Endodermal cell (in vitro differentiated cells): ENCODE measurements at regions not wholly inside any gene's neighbourhood (a gene's known extent, or its start where the extent isn't known, plus 50 kb on each side); places are given as distances from the start of the nearest gene placed in this dataset.
"Not testable (repeated sequence)": the region's sequence is repeated elsewhere in the genome, so short reads cannot be mapped to it uniquely, and the experiment has no call there.

Experiments
- DNase-seq: peaks from one replicate; pipeline ENCODE4 v3.0.0-alpha.2; 2017
- H3K27ac ChIP-seq: 2 replicates; pipeline ENCODE4 v1.5.1; 2013; ENCODE audit warnings: mild to moderate bottlenecking, low read depth, low read length, moderate library complexity
- H3K27me3 ChIP-seq: 2 replicates; pipeline ENCODE4 v1.6.1; 2013; ENCODE audit warnings: mild to moderate bottlenecking, low read length, moderate library complexity; ENCODE audit not compliant: insufficient read depth, control insufficient read depth, poor library complexity, severe bottlenecking
- H3K36me3 ChIP-seq: 2 replicates; pipeline ENCODE4 v1.7.0; 2013; ENCODE audit warnings: mild to moderate bottlenecking, low read length, moderate library complexity; ENCODE audit not compliant: control insufficient read depth, insufficient read depth
- H3K4me1 ChIP-seq: one replicate; pipeline ENCODE4 v1.7.0; 2013; ENCODE audit warnings: low read length; ENCODE audit not compliant: control insufficient read depth, insufficient read depth
- H3K4me3 ChIP-seq: 2 replicates; pipeline ENCODE4 v1.5.1; 2013; ENCODE audit warnings: mild to moderate bottlenecking, low read length, moderate library complexity
- H3K9ac ChIP-seq: 2 replicates; pipeline ENCODE4 v1.6.1; 2013; ENCODE audit warnings: mild to moderate bottlenecking, low read length, moderate library complexity; ENCODE audit not compliant: poor library complexity, severe bottlenecking; ENCODE audit errors: extremely low read depth
- H3K9me3 ChIP-seq: 2 replicates; pipeline ENCODE4 v1.6.1; 2013; ENCODE audit warnings: mild to moderate bottlenecking, low read length, moderate library complexity; ENCODE audit not compliant: control insufficient read depth
- H3K27ac Mint-ChIP-seq: 2 replicates; pipeline ENCODE4 v1.8.0; 2020; ENCODE audit warnings: mixed read lengths
- H3K27me3 Mint-ChIP-seq: 2 replicates; pipeline ENCODE4 v1.8.0; 2021; ENCODE audit warnings: mild to moderate bottlenecking, mixed read lengths; ENCODE audit not compliant: insufficient read depth
- H3K36me3 Mint-ChIP-seq: 2 replicates; pipeline ENCODE4 v1.8.0; 2020; ENCODE audit warnings: low read depth, mixed read lengths
- H3K4me1 Mint-ChIP-seq: 2 replicates; pipeline ENCODE4 v1.8.0; 2020; ENCODE audit warnings: mixed read lengths
- H3K4me3 Mint-ChIP-seq: 2 replicates; pipeline ENCODE4 v1.8.0; 2020; ENCODE audit warnings: mild to moderate bottlenecking, moderate library complexity, mixed read lengths
- H3K9me3 Mint-ChIP-seq: 2 replicates; pipeline ENCODE4 v1.8.0; 2020; ENCODE audit warnings: mild to moderate bottlenecking, mixed read lengths
- WGBS, 2 experiments: methylation state at CpG; one replicate each; pipeline versions ENCODE4 v1.1.5 to v1.1.7; 2013; ENCODE audit warnings: missing lambda C conversion rate in 2 of 2, mixed read lengths in 1 of 2; ENCODE audit not compliant: insufficient coverage in 1 of 2, insufficient read length in 1 of 2; 5-methylcytosine and 5-hydroxymethylcytosine counted together

- H3K9me3 Mint-ChIP-seq, DNase-seq, H3K9ac ChIP-seq, H3K36me3 ChIP-seq, H3K4me3 ChIP-seq, H3K27ac Mint-ChIP-seq, H3K4me1 ChIP-seq, H3K36me3 Mint-ChIP-seq, H3K9me3 ChIP-seq, H3K27me3 ChIP-seq, H3K27ac ChIP-seq, H3K4me3 Mint-ChIP-seq, H3K4me1 Mint-ChIP-seq, H3K27me3 Mint-ChIP-seq: not testable (repeated sequence)
- WGBS, 2 experiments: 86% methylated on average over 5 of the region's 13 CpGs; no CpG with 5 or more reads in 1 of the 2 experiments
Observed at GRCh38 chr2:87507378-87508348, 240.2 kb upstream of the PLGLB2 start.

- not testable (repeated sequence) for H3K9ac ChIP-seq, H3K36me3 Mint-ChIP-seq, H3K4me1 Mint-ChIP-seq, H3K9me3 Mint-ChIP-seq, H3K27me3 ChIP-seq, H3K27ac Mint-ChIP-seq, H3K4me1 ChIP-seq, H3K4me3 ChIP-seq, H3K27ac ChIP-seq, H3K27me3 Mint-ChIP-seq, H3K36me3 ChIP-seq, DNase-seq, H3K9me3 ChIP-seq, H3K4me3 Mint-ChIP-seq
- whole genome bisulfite sequencing, 2 experiments: 83% methylated on average over 3 of the region's 8 CpGs; no CpG with 5 or more reads in 1 of the 2 experiments
Observed at GRCh38 chr2:87511195-87511778, 236.6 kb upstream of the PLGLB2 start.

- H3K36me3 Mint-ChIP-seq, H3K4me1 ChIP-seq, H3K27ac Mint-ChIP-seq, H3K4me3 ChIP-seq, H3K27me3 ChIP-seq, H3K4me3 Mint-ChIP-seq, H3K9me3 Mint-ChIP-seq, H3K27me3 Mint-ChIP-seq, DNase-seq, H3K9ac ChIP-seq, H3K9me3 ChIP-seq, H3K27ac ChIP-seq, H3K36me3 ChIP-seq, H3K4me1 Mint-ChIP-seq: not testable (repeated sequence)
- no CpG with 5 or more reads among the region's 6 CpGs for WGBS, 2 experiments
Observed at GRCh38 chr2:87512864-87513530, 234.9 kb upstream of the PLGLB2 start.

GRCh38 chr2:87514034-87514433, 233.9 kb upstream of the PLGLB2 start:
- DNase-seq, H3K27ac ChIP-seq, H3K36me3 Mint-ChIP-seq, H3K9ac ChIP-seq, H3K9me3 Mint-ChIP-seq, H3K9me3 ChIP-seq, H3K4me3 Mint-ChIP-seq, H3K27me3 Mint-ChIP-seq, H3K36me3 ChIP-seq, H3K4me1 Mint-ChIP-seq, H3K27me3 ChIP-seq, H3K4me1 ChIP-seq, H3K27ac Mint-ChIP-seq, H3K4me3 ChIP-seq: not testable (repeated sequence)
- 100% methylated on average over 1 of the region's 5 CpGs; no CpG with 5 or more reads in 1 of the 2 experiments for WGBS, 2 experiments

GRCh38 chr2:87514515-87514914, 233.4 kb upstream of the PLGLB2 start:
- not testable (repeated sequence) for H3K36me3 Mint-ChIP-seq, H3K27ac Mint-ChIP-seq, H3K9ac ChIP-seq, DNase-seq, H3K9me3 ChIP-seq, H3K9me3 Mint-ChIP-seq, H3K4me3 Mint-ChIP-seq, H3K27ac ChIP-seq, H3K36me3 ChIP-seq, H3K4me1 ChIP-seq, H3K4me1 Mint-ChIP-seq, H3K4me3 ChIP-seq, H3K27me3 Mint-ChIP-seq, H3K27me3 ChIP-seq
- no CpG with 5 or more reads among the region's 7 CpGs for WGBS, 2 experiments

DNA sequence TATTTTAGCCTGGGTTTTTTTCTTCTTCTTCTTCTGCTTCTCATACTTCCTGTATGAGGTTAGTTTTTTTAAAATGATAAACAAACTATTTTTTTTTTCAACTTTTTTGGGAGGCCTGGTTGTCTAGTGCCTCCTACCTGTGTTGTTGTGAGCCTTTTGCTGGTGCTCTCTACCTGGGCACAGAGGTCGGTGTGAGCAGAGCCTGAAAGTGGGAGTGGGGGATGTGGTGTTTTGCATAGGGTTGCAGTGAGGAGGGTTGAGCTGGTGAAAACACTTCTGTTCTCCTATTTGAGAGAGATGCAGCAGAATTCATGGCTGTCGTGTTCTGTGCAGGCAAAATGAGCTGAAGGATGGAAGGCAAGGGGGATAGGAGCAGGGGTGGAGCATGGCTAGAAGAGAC, 232.7 kb upstream of the PLGLB2 start:
- not testable (repeated sequence) for H3K4me3 Mint-ChIP-seq, H3K27me3 Mint-ChIP-seq

More for the DNA sequence above, 232.7 kb upstream of the PLGLB2 start:
- not testable (repeated sequence) for H3K27me3 ChIP-seq, DNase-seq, H3K9ac ChIP-seq, H3K27ac Mint-ChIP-seq, H3K36me3 ChIP-seq, H3K4me1 ChIP-seq, H3K27ac ChIP-seq, H3K9me3 Mint-ChIP-seq, H3K4me3 ChIP-seq, H3K36me3 Mint-ChIP-seq, H3K9me3 ChIP-seq, H3K4me1 Mint-ChIP-seq
- WGBS, 2 experiments: no CpG with 5 or more reads among the region's 2 CpGs
